NCI-H82 (cell line): ENCODE measurements at regions not wholly inside any gene's neighbourhood (a gene's known extent, or its start where the extent isn't known, plus 50 kb on each side); places are given as distances from the start of the nearest gene placed in this dataset.
"Not testable (repeated sequence)": the region's sequence is repeated elsewhere in the genome, so short reads cannot be mapped to it uniquely, and the experiment has no call there.

Source experiments
- DNase-seq: peaks from one replicate; lab custom pipeline; 2025; lab: John Stamatoyannopoulos, UW

DNA sequence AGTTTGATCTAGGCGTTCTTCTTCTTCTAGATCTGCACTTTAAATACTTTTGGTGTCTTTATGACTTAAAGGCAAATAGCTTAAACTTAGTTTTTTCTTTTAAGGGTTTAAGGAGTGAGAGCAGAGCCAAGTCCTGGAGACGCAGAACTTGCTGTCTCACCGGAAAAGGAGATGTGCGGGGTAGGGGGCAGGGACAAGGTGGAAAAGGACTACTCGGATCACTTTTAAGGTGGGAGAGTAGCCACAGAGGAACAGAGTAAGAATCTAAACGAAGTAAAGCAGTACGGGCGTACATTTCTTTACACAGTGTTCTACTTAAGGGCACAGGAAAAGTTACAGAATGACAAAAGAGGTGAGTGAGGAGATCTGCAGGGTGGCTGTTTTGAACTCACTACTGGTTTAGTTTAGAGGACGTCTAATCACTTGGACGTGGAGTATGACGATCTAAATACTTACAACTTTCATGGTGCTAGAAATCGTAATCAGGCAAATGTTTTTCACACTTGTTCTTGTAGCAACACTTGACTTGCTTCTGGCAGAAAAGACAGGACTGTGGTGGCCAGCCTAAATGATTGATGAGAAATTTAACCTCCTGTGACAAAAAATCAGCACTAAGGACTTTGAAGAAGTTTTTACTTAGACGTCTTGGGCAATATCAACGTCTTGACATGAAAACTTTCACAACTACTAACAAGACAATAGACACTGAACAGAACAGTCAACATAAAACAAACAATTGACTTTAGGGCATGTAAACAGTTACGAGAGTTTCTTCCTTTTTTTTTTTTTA is 127.0 kb downstream of the ART5 start:
- DNase-seq, result not testable (repeated sequence)

DNA sequence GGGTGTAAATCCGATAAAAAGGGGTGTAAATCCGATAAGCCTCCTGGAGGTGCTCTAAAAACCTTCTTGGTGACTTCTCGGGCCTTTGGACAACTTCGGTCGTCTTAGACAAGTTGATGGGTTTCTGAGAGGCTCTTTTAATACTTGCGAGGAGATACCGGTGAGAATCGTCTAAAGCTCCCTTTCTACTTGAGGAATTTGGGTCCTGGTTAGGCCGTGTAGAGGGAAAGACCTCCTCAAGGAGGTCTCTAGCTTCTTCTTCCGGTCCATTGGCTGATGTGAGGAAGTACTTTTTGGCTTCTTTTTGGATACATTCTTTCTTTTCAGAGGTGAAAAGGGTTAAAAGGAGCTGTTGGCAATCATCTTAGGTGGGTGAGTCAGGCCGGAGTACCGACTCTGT is 128.5 kb downstream of the ART5 start:
- DNase-seq, result not testable (repeated sequence)

DNA sequence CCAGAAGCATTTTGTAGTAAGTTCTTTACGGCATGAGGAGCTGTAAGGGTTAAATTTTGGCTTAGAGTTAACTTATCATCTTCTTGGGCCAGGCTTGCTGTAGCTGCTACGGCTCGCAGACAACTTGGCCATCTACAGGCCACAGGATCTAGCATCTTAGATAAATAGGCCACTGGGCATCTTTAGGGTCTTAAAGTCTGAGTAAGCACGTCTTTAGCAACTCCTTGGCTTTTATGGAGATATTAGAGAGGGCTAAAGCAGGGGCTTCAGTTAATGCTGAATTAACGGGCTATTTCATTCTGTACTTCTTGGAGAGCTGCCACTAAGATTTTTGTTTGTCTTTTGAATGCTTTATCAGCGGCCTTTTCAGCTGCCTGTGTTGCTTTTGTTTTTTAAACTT is 129.0 kb downstream of the ART5 start:
- DNase-seq, result not testable (repeated sequence)

GRCh38 chr11:3512133-3512703 is 129.6 kb downstream of the ART5 start:
- DNase-seq, result not testable (repeated sequence)

- DNase-seq, result not testable (repeated sequence)
Observed at GRCh38 chr11:3511416-3512132, 130.2 kb downstream of the ART5 start.

- DNase-seq, result not testable (repeated sequence)
Observed at GRCh38 chr11:3509563-3509962, 130.6 kb upstream of the ZNF195 start.

GRCh38 chr11:3499198-3499597 is 120.3 kb upstream of the ZNF195 start:
- DNase-seq, result not testable (repeated sequence)

DNA sequence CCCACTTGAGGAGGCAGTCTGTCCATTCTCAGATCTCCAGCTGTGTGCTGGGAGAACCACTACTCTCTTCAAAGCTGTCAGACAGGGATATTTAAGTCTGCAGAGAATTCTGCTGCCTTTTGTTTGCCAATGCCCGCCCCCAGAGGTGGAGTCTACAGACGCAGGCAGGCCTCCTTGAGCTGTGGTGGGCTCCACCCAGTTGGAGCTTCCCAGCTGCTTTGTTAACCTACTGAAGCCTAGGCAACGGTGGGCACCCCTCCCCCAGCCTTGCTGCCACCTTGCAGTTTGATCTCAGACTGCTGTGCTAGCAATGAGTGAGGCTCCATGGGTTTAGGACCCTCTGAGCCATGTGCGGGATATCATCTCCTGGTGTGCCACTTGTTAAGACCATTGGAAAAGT is 119.4 kb upstream of the ZNF195 start:
- DNase-seq, result not testable (repeated sequence)

GRCh38 chr11:3493152-3493551 is 114.2 kb upstream of the ZNF195 start:
- DNase-seq, result not testable (repeated sequence)

- DNase-seq, result not testable (repeated sequence)
Observed at GRCh38 chr11:3488003-3488402, 109.1 kb upstream of the ZNF195 start.

DNA sequence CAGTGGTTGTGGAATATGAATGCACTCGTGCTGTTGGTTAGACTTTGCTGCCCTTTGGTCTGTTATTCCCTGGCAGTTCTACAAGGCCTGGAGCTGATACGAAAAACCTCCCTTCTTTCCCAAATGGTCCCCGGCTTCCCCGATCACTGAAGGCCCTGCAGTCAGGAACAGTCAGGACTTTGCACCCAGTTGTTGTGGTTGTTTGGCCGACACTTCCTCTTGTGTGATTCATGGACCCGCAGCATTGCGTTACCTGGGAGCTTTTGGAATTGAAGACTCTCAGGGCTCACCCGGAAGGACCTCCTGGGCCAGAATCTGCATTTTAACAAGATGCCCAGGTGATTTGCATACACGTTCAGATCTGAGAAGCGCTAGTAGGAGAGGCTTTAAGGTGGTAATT is 106.8 kb upstream of the ZNF195 start:
- not testable (repeated sequence) for DNase-seq

- not testable (repeated sequence) for DNase-seq
Observed at GRCh38 chr11:3476937-3477885, 98.3 kb upstream of the ZNF195 start.

- not testable (repeated sequence) for DNase-seq
Observed at GRCh38 chr11:3476084-3476936, 97.4 kb upstream of the ZNF195 start.

DNA sequence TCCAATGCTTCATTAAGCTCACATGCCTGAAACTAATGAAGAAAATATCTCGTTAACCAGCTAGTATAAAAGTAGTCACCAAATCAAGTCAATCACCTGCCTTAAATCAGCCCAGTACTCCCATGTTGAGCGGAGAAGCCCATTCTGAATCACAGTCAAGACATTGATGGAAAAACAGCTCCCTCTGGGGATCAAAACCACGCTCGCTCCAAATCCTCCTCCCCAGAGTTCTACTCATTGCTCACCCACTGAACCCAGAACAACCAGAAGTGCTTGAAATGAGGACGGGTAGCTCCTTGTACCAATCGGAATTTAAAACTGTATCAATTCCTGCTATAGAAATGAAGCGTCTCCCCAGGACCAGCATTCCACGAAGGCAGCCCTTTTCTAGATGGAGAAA is 90.0 kb upstream of the ZNF195 start:
- not testable (repeated sequence) for DNase-seq

- DNase-seq, result not testable (repeated sequence)
Observed at GRCh38 chr11:3467599-3467998, 88.7 kb upstream of the ZNF195 start.

DNA sequence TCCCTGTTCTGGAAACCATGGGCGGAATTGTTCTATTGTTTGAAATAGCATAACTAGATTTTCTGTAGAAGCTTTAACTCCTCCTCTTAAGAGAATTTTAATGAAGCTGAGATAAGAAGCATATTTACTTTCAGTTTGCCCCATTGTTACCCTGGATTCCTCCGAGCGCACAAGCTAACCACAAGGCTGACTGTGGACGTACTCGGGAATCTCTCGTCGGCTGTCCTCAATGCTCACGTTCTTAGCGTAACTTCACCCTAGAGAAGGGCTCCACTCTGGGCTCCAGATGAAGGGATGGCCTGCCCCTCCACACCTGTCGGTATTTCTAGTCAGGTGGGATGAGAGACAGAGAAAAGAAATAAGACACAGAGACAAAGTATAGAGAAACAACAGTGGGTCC is 76.7 kb upstream of the ZNF195 start:
- DNase-seq, result not testable (repeated sequence)

- peak; percentile 65 for DNase-seq
Observed at GRCh38 chr11:3454844-3455243, 75.9 kb upstream of the ZNF195 start.

DNA sequence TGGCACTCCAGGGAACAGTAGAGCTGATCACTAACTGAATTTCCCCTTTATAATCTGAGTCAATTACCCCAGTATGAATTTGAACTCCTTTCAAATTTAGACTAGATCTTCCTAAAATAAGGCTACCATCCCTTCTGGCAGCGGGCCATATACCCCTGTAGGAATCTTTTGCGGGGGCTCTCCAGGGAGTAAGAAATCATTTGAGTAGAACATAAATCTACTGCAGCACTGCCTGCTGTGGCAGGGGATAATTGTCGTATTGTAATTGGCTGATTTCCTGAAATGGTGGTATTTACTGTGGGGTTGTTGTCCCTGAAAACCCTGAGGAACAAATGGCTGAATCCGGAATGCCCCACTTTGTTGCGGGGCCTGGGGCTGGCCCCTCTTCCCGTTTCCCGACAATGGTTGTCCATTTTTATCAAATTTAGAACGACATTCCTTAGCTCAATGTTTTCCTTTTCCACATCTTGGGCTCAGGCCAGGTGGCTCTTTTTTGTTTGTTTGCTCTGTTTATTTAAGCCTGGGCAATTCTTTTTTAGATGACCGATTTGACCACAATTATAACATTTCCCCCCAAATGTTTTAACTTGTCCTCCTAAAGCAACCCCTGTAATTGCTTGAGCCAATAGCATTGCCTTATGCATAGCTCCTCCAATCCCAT is 74.8 kb upstream of the ZNF195 start:
- DNase-seq, result not testable (repeated sequence)

DNA sequence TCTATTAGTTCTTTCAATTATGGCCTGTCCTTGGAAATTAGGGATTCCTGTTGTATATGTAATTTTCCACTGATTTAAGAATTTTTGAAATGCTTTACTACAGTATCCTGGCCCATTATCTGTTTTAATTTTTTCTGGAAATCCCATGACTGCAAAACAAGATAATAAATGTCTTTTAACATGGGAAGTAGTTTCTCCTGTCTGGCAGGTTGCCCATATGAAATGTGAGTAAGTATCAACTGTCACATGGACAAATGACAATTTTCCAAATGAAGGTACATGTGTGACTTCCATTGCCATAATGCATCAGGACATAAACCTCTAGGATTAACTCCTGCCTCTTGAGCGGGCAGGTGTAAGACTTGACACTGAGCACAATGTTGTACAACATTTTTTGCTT is 71.9 kb upstream of the ZNF195 start:
- not testable (repeated sequence) for DNase-seq

DNA sequence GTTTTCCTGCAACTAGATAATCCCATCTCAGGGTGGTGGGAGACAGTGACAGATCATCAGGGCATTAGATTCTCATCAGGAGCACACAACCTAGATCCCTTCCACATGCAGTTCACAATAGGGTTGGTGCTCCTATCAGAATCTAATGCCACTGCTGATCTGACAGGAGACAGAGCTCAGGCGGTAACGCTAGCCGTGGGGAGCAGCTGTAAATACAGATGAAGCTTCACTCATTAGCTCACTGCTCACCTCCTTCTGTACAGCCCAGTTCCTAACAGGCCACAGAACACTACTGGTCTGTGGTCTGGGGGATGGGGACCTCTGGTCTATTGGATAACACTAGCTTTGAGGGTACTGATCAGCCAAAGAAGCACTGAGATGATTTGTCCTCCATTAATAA is 66.6 kb upstream of the ZNF195 start:
- not testable (repeated sequence) for DNase-seq
